CD4-positive, CD25-positive, alpha-beta regulatory T cell (primary cell): ENCODE measurements at regions not wholly inside any gene's neighbourhood (a gene's known extent, or its start where the extent isn't known, plus 50 kb on each side); places are given as distances from the start of the nearest gene placed in this dataset.

Experiments used
- ATAC-seq, 2 donors: fragments of 150-1000 bp; cut with Tn5 transposase; one replicate each; pipeline ENCODE4 v1.10.0; 2021; ENCODE audit warnings: low read depth in 2 of 2, moderate number of reproducible peaks in 2 of 2, moderate library complexity in 1 of 2
- DNase-seq, 3 donors: peaks; one replicate each; pipeline versions ENCODE4 v3.0.0 to v3.0.0-alpha.2; 2012 to 2022; ENCODE audit warnings: mixed read lengths in 1 of 3
- H3K27ac ChIP-seq: one replicate; pipeline ENCODE4 v1.7.0; 2013; ENCODE audit warnings: mild to moderate bottlenecking, low read length; ENCODE audit not compliant: insufficient read depth, poor library complexity, severe bottlenecking
- H3K27me3 ChIP-seq: one replicate; pipeline ENCODE4 v1.7.0; 2013; ENCODE audit warnings: low read length; ENCODE audit not compliant: control insufficient read depth, insufficient read depth
- H3K36me3 ChIP-seq: one replicate; pipeline ENCODE4 v1.7.0; 2013; ENCODE audit warnings: mild to moderate bottlenecking, low read length, moderate library complexity; ENCODE audit not compliant: control insufficient read depth, insufficient read depth
- H3K4me1 ChIP-seq: 2 replicates; pipeline ENCODE4 v1.7.0; 2013; ENCODE audit warnings: mild to moderate bottlenecking, low read length; ENCODE audit not compliant: insufficient read depth, control insufficient read depth, poor library complexity, severe bottlenecking
- H3K4me3 ChIP-seq: one replicate; pipeline ENCODE4 v1.7.0; 2013; ENCODE audit warnings: low read depth, mild to moderate bottlenecking, low read length, moderate library complexity
- H3K9me3 ChIP-seq, 2 experiments: 1 replicate in 1 of 2; 2 replicates in 1 of 2; pipeline ENCODE4 v1.7.0; 2013; ENCODE audit warnings: low read length in 2 of 2, mild to moderate bottlenecking in 1 of 2, moderate library complexity in 1 of 2; ENCODE audit not compliant: control insufficient read depth in 2 of 2
- H3K27ac Mint-ChIP-seq, 3 donors: one replicate each; pipeline ENCODE4 v1.8.0; 2020 to 2022; ENCODE audit warnings: mild to moderate bottlenecking in 3 of 3, mixed read lengths in 3 of 3, moderate library complexity in 2 of 3
- H3K27me3 Mint-ChIP-seq: one replicate; pipeline ENCODE4 v1.8.0; 2022; ENCODE audit warnings: mild to moderate bottlenecking, mixed read lengths
- H3K36me3 Mint-ChIP-seq: one replicate; pipeline ENCODE4 v1.8.0; 2020; ENCODE audit warnings: mixed read lengths
- H3K4me1 Mint-ChIP-seq, 4 donors: one replicate each; pipeline ENCODE4 v1.8.0; 2020 to 2022; ENCODE audit warnings: mixed read lengths in 4 of 4, mild to moderate bottlenecking in 1 of 4
- H3K4me3 Mint-ChIP-seq, 4 donors: one replicate each; pipeline ENCODE4 v1.8.0; 2020 to 2022; ENCODE audit warnings: mild to moderate bottlenecking in 4 of 4, mixed read lengths in 4 of 4, moderate library complexity in 3 of 4
- H3K9me3 Mint-ChIP-seq, 7 donors: one replicate each; pipeline ENCODE4 v1.8.0; 2020 to 2022; ENCODE audit warnings: mixed read lengths in 7 of 7, mild to moderate bottlenecking in 3 of 7, moderate library complexity in 2 of 7

DNA sequence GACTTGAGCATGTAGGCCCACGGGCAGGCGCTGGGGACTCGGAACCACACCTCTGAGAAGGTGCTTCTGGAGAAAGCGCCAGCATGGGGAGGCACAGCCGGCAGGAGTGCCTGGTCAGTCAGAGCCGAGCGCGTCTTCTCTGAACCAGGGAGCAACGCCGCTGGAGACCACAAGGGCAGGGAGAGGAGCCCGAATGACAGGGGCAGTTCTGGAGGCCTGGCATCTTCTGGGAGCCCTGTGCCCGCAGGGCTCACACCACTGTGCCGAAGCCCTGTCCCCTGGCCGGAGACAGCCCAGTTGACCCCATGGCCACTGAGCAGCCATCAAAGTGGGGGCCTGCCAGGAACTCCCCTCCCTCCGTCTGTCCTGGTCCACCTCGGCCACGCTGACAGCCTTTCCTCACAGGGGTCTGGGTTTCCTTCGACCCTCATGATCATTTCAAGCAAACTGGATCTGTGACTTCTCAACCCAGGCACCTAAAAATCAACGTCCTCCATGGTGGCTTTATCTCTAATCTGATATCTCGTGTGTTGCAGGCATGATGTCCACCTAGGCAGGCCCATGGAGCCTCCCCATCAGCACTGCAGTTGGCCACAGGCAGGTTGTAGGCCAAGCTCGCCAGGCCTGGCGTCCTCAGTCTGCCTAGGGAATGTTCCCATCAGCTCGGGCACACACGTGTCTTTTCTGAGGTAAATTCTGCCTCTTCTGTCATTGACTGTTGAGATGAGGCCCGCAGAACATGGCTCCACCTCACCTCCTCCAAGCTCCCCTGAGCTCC, 299.3 kb upstream of the RTL1 start:
- DNase-seq: no peak
- no peaks in the 10 kb centered on the region for H3K27me3 ChIP-seq

GRCh38 chr14:101206556-101206955, 303.0 kb upstream of the RTL1 start:
- no peak overlapping the region for H3K27ac ChIP-seq
- H3K36me3 Mint-ChIP-seq: peaks cover 3% of the 10 kb centered on the region
- H3K4me3 ChIP-seq: no peak overlapping the region
- no peak overlapping the region for H3K4me3 Mint-ChIP-seq
- peaks cover 6 to 61% (median 24%) of the 10 kb centered on the region in 7 donors for H3K9me3 Mint-ChIP-seq
- ATAC-seq: no peak
- no peak for DNase-seq
- no peaks in the 10 kb centered on the region for H3K4me1 ChIP-seq
- H3K27me3 Mint-ChIP-seq: no peaks in the 10 kb centered on the region
- H3K27ac Mint-ChIP-seq: no peak overlapping the region
- no peaks in the 10 kb centered on the region for H3K4me1 Mint-ChIP-seq
- H3K9me3 ChIP-seq: peaks cover 25 to 28% of the 10 kb centered on the region in 2 experiments
- H3K36me3 ChIP-seq: no peaks in the 10 kb centered on the region
- no peaks in the 10 kb centered on the region for H3K27me3 ChIP-seq

More for the DNA sequence above, 299.3 kb upstream of the RTL1 start:
- peaks cover 4 to 35% (median 11%) of the 10 kb centered on the region in 7 donors for H3K9me3 Mint-ChIP-seq
- no peak for ATAC-seq
- H3K27me3 Mint-ChIP-seq: no peaks in the 10 kb centered on the region
- H3K36me3 ChIP-seq: no peaks in the 10 kb centered on the region
- H3K27ac Mint-ChIP-seq: no peak overlapping the region
- H3K27ac ChIP-seq: no peak overlapping the region
- H3K4me1 Mint-ChIP-seq: no peaks in the 10 kb centered on the region
- H3K9me3 ChIP-seq: peaks cover under 1 to 2% of the 10 kb centered on the region in 2 experiments
- H3K36me3 Mint-ChIP-seq: no peaks in the 10 kb centered on the region
- H3K4me3 Mint-ChIP-seq: no peak overlapping the region
- H3K4me1 ChIP-seq: no peaks in the 10 kb centered on the region
- H3K4me3 ChIP-seq: no peak overlapping the region

GRCh38 chr14:101207041-101207440, 303.5 kb upstream of the RTL1 start:
- no peak for ATAC-seq
- Histone ChIP-seq H3K36me3 (no peaks in the 10 kb centered on the region), H3K4me3 (no peak overlapping the region), H3K9me3 (peaks cover 25 to 28% of the 10 kb centered on the region in 2 experiments), H3K27ac (no peak overlapping the region), H3K27me3 (no peaks in the 10 kb centered on the region), H3K4me1 (no peaks in the 10 kb centered on the region)
- Mint-ChIP-seq H3K27me3 (no peaks in the 10 kb centered on the region), H3K4me1 (no peaks in the 10 kb centered on the region), H3K27ac (no peak overlapping the region), H3K9me3 (peaks cover 6 to 64% (median 26%) of the 10 kb centered on the region in 7 donors), H3K36me3 (peaks cover 3% of the 10 kb centered on the region), H3K4me3 (no peak overlapping the region)
- DNase-seq: no peak

DNA sequence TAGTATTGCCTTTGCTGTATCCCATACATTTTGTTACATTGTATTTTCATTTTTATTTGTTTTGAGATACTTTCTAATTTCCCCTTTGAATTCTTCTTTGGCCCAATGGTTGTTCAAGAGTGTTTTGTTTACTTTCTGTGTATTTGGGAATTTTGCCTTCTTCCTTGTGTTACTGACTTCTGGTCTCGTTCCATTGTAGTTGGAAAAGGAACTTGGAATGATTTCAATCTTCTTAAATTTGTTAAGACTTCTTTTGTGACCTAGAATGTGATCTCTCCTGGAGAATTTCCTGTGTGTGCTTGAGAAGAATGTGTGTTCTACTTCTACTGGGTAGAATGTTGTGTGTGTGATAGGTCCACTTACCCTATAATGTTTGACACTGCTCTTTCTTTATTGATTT, 304.4 kb upstream of the RTL1 start:
- no peaks in the 10 kb centered on the region for H3K4me1 Mint-ChIP-seq
- H3K27me3 Mint-ChIP-seq: no peaks in the 10 kb centered on the region
- H3K9me3 Mint-ChIP-seq: peaks cover 6 to 67% (median 26%) of the 10 kb centered on the region in 7 donors
- no peaks in the 10 kb centered on the region for H3K27me3 ChIP-seq
- H3K4me3 Mint-ChIP-seq: no peak overlapping the region
- no peaks in the 10 kb centered on the region for H3K4me1 ChIP-seq
- peaks cover 25 to 28% of the 10 kb centered on the region in 2 experiments for H3K9me3 ChIP-seq
- H3K36me3 Mint-ChIP-seq: peaks cover 3% of the 10 kb centered on the region
- DNase-seq (no peak), ATAC-seq (no peak)
- no peak overlapping the region for H3K4me3 ChIP-seq
- H3K36me3 ChIP-seq: no peaks in the 10 kb centered on the region
- H3K27ac Mint-ChIP-seq: no peak overlapping the region
- no peak overlapping the region for H3K27ac ChIP-seq

- H3K27ac ChIP-seq: no peak overlapping the region
- no peaks in the 10 kb centered on the region for H3K36me3 ChIP-seq
- Mint-ChIP-seq H3K27me3 (no peaks in the 10 kb centered on the region), H3K36me3 (peaks cover 3% of the 10 kb centered on the region), H3K27ac (no peak overlapping the region), H3K4me3 (no peak overlapping the region), H3K9me3 (peaks cover 5 to 63% (median 23%) of the 10 kb centered on the region in 7 donors), H3K4me1 (no peaks in the 10 kb centered on the region)
- no peak overlapping the region for H3K4me3 ChIP-seq
- H3K9me3 ChIP-seq: peaks cover 29% of the 10 kb centered on the region in 2 experiments
- no peaks in the 10 kb centered on the region for H3K27me3 ChIP-seq
- H3K4me1 ChIP-seq: no peaks in the 10 kb centered on the region
- ATAC-seq: no peak
- DNase-seq: no peak
These were observed 306.1 kb upstream of the RTL1 start for GRCh38 chr14:101209594-101209993.

DNA sequence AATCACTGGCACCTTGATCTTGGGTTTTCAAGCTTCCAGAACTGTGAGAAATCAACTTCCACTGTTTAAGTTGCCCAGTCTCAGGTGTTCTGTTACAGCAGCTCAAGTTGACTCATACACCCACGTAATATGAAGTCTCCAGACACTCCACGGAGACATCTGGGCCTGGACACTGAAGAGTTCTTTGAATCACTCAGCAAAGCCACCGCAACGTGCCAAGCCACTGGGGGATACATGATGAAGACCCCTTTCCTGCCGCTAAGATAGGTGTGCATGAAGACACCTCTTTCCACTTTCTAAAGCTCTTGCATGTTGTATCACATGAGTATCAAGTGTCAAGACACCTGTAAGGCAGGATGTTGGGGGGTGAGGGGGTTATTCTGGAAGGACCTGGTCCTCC, 311.7 kb upstream of the RTL1 start:
- DNase-seq: no peak
- Mint-ChIP-seq H3K4me1 (no peaks in the 10 kb centered on the region), H3K27me3 (no peaks in the 10 kb centered on the region)

GRCh38 chr14:101215927-101216326, 312.4 kb upstream of the RTL1 start:
- ATAC-seq (no peak), DNase-seq (no peak)
- Histone ChIP-seq H3K4me3 (no peak overlapping the region), H3K27me3 (no peaks in the 10 kb centered on the region), H3K9me3 (peaks cover 2 to 5% of the 10 kb centered on the region in 2 experiments), H3K27ac (no peak overlapping the region), H3K4me1 (no peaks in the 10 kb centered on the region), H3K36me3 (no peaks in the 10 kb centered on the region)
- no peak overlapping the region for H3K4me3 Mint-ChIP-seq
- no peak overlapping the region for H3K27ac Mint-ChIP-seq
- H3K27me3 Mint-ChIP-seq: no peaks in the 10 kb centered on the region
- peaks cover 2 to 19% (median 7%) of the 10 kb centered on the region in 7 donors for H3K9me3 Mint-ChIP-seq
- H3K36me3 Mint-ChIP-seq: no peaks in the 10 kb centered on the region
- H3K4me1 Mint-ChIP-seq: no peaks in the 10 kb centered on the region

More for the DNA sequence above, 311.7 kb upstream of the RTL1 start:
- H3K36me3 Mint-ChIP-seq: no peaks in the 10 kb centered on the region
- no peaks in the 10 kb centered on the region for H3K4me1 ChIP-seq
- no peak overlapping the region for H3K27ac Mint-ChIP-seq
- ATAC-seq: no peak
- no peak overlapping the region for H3K4me3 Mint-ChIP-seq
- H3K27ac ChIP-seq: no peak overlapping the region
- no peaks in the 10 kb centered on the region for H3K36me3 ChIP-seq
- H3K4me3 ChIP-seq: no peak overlapping the region
- no peaks in the 10 kb centered on the region for H3K27me3 ChIP-seq
- H3K9me3 ChIP-seq: peaks cover 5 to 9% of the 10 kb centered on the region in 2 experiments
- H3K9me3 Mint-ChIP-seq: peaks cover 4 to 25% (median 9%) of the 10 kb centered on the region in 7 donors
